Stimulated activated CD4-positive, alpha-beta T cell treated with anti-CD3 and anti-CD28 coated beads, TNF-alpha, amount 100 ng/mL, for 48 hours (primary cell): ENCODE measurements at regions not wholly inside any gene's neighbourhood (a gene's known extent, or its start where the extent isn't known, plus 50 kb on each side); places are given as distances from the start of the nearest gene placed in this dataset.

Source experiments
- DNase-seq, 3 donors: peaks; one replicate each; pipeline ENCODE4 v3.0.0-alpha.2; 2020; ENCODE audit warnings: low read depth in 3 of 3

GRCh38 chr6:164455835-164456234 lies 853.6 kb downstream of the C6orf118 start:
- no peak for DNase-seq

GRCh38 chr6:164453835-164454234 lies 855.6 kb downstream of the C6orf118 start:
- DNase-seq, result no peak

GRCh38 chr6:164442572-164442971 lies 866.8 kb downstream of the C6orf118 start:
- DNase-seq, result no peak

- no peak for DNase-seq
These were observed 870.1 kb downstream of the C6orf118 start for GRCh38 chr6:164439331-164439730.

- DNase-seq, result no peak
These were observed 872.4 kb downstream of the C6orf118 start for GRCh38 chr6:164436976-164437375.

DNA sequence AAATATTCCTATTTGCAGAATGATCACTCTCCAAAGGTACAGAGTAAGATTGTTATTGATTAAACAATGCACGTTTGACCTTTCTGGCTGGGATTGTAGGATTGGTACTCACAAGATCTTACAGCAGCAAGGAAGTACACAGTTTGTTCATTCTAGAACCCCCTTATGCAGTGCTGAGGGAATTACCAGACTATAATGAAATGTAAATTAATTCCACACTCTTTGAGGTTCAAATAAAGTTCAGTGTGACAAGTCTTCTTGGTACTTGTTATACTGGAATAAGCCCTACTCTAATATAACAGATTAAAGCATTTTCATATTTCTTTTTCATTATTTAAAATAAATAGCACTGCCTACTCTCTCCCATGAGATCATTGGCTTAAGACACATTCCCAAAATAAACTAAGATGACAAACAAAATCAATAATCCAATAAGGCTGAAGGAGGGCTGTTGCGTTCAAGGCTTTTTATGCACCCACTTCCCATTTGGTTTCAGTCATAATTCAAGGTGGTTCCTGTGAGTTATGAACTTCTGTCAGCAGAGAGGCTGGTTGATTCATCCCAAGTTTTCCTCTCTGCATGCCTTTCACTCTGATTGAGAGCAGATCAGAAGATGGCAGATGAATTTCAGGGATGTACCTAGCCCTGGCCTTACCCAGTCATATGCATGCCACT lies 881.5 kb downstream of the C6orf118 start:
- DNase-seq, result no peak

GRCh38 chr6:164424489-164424888 lies 884.9 kb downstream of the C6orf118 start:
- no peak for DNase-seq

- DNase-seq, result no peak
These were observed 890.3 kb downstream of the C6orf118 start for GRCh38 chr6:164419099-164419498.

DNA sequence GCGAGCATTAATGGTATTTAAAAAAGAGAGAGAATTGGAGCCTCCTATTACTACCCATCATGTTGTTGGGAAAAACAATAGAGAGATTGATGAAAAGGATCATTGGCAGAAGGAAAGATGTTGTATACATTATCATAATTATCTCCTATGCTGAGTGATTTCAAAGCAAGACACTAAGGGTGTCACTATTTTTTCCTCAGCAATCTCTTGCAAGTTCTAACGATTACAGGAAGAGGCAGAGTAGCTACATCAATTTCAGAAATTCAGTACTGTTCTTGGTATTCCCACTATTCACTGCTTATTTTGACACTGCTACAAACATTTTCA lies 891.2 kb downstream of the C6orf118 start:
- no peak for DNase-seq

DNA sequence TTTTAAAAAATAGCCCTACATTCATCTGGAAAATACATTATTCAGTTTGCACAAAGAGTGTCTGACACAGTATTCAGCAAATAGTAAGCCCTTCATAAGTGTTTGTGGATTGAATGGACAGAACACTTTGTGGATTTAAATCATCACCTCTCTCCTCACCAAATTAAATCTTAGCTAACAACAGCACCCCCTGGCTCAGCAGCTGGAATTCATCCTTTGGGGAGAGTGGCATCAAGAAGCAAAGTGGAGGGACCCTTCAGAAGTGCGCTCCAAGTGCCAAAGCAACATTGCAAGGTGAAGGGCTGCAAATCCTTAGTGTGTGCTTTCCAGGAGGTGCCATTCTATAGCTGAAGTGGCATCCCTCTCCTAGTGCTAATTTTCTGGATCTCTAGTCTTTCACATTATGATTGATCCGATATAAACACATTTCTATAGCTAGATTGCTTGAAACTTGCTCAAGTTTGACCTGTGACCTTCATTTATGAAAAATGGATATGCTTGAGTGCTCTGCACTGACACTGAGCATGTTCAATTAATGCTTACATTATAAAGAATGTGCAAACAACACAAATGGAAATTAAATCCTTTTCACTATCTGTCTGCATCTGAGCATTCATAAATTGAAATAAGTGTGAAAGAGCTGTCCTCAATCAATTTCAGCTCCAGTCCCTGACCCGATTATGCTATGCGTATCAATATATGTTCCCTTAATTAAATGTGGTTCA lies 891.7 kb downstream of the C6orf118 start:
- DNase-seq, result no peak

GRCh38 chr6:164415832-164416563 lies 893.4 kb downstream of the C6orf118 start:
- no peak for DNase-seq

- DNase-seq, result no peak
These were observed 894.7 kb downstream of the C6orf118 start for GRCh38 chr6:164414695-164415094.

GRCh38 chr6:164412566-164412965 lies 896.8 kb downstream of the C6orf118 start:
- no peak for DNase-seq

GRCh38 chr6:164410017-164410416 lies 899.4 kb downstream of the C6orf118 start:
- DNase-seq, result no peak

DNA sequence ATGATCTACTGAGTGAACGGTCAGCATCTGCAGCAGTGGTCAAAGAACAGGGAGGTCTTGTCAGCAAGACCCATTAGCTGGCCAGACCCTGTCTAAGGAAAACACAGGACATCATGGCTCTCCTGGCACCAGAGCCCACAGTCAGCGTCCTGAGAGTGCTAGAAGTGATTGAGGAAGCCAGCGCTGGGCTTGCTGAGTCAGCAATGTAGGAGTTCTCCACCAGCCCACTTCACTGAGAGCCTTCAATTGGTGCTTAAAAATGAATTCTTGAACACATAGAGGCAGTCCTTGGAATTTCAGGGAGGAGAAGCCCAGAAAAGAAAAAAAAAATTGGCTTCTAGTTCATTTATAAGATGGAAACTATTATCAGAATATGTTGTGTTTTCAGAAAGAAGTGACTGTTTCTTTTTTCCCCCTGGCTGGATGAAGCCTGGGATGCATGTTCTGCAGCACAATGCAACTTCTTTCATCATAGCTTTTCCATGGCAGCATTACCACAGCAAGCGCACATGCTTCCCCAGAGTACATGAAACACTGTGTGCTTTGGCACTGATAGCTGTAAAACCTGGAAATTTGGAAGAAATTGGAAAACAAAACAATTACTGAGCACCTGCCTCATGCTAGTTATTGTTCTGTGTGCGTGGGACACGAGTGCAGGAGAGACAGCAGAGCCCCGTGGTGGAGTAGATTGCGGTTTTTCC lies 899.9 kb downstream of the C6orf118 start:
- no peak for DNase-seq

DNA sequence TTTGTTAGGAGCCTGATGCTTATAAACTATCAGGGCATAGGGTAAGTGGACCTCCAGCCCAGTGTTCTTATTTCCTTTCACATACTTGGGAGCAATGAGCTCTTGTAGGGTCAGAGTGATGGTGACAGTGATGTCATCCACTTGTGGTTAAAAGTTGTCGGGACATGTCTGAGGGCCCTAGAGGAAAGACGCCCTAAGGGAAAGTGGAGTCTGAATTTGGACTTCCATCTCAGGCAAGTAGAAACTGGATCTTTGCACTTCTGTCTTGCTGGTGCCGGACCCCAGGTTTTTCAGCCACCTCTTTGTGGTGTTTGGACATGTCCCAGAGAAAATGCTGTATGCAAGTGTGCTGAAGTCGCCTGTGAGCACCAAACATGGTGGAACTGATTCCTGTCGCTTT lies 900.5 kb downstream of the C6orf118 start:
- DNase-seq, result no peak

DNA sequence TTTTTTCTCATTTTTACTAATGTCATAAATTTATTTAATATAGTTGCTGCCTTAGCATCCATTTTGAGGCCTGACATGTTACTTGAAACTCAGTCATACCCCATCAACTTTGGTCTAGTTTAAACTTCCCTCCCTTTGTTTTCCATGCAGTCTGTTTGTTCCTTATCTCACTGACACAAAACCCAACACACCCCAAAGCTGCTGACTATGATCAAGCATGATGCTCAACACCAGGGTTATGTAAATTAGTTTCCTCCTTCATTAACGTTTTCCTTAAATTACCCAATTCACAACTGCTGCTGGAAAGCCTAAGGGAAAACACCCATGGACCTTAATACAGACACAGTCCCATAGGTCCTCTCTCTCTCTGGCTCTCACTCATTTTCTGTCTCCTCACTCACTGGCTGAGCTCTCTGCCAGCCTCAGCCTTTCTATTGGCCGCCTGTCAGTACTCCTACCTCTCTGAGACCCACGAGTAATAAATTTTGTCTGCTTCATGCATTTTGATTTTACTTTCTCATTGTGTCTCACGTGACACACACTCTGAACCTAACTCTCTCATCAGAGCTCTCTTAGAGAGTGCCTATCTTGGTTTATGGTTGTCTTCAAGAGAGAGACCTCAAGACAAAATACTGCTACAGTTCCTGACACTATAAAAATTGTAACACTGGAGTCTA lies 904.5 kb downstream of the C6orf118 start:
- no peak for DNase-seq

GRCh38 chr6:164401871-164402270 lies 907.5 kb downstream of the C6orf118 start:
- no peak for DNase-seq

DNA sequence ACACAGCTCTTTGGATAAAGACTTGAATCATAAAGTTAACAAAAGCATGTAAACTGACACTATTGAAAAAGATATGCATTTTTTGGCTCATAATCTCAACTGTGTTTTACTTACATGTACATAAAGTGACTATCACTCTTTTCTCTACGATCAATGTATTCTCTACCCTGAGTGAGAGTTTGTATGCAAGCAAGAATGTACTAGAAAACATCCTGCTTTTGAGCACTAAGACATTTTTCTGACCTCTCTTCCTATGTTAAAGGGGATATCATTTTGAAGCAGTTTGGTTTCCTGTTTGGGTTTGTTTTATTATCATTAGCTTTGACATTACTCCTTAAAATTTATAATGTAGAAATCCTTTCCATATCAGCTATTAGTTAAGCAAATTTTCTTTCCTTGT lies 910.8 kb downstream of the C6orf118 start:
- no peak for DNase-seq

DNA sequence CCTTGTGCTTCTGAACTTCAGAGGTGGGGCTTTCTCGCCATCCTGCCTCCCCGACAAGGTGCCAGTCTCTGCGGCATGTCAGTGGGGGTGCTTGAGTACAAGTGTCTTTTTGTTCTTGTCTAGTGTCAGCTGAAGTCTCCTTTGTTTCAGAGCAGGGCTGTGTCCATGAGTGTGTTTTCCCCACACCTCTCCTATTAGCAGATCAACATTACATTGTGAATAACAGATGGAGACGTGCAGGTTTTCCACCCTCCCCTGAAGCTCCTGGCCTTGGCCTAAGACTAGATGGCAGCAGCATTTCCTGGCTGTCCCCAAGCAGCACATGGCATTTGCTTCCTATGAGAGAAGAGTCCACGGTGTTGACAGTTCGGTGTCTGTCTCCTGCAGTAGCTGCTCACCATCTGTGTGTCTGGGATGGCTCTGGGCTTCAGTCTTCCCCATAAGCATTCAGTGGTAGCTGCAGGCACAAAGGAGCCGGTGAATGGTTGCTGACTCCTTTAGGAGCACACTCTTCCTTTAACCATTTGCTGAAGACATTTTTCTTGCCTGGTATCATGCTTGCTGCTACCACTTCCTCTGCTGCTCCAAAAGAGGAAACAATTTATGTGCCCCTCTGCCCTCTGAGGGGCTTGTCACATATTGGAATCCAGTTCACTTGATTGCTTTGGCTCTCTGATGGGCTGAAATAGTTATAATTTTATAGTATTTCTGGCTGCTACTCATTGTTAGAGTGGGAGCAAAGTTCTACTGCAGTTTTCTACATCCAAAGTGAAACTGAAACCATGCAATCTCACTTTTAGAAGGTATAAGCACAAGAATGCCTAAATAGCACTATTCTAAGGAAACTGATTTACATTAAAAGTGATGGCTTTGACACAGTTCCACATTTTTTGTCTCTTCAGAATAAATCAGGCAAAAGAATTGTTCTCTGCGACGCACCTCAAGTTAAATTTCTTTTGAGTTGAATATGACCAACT lies 913.0 kb downstream of the C6orf118 start:
- no peak for DNase-seq

DNA sequence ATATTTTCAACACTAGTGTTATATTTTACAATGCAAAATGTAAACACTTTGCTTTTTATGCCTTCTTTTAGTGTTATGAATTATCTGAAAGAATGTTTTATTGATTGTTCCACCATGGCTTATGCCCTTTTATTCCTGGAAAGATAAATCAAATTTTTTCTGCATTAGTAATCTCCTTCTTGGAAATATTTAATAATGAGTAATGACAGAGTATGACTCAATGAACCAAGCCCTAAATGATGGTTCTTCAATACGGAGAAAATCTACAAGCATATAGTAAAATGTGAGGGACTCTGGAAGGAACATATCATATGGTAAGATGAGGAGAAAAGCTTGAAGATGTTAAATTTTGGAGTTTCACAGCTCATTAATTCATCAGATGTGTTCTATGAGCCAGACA lies 929.6 kb downstream of the C6orf118 start:
- no peak for DNase-seq
